HL-60 (cell line): ENCODE measurements at regions not wholly inside any gene's neighbourhood (a gene's known extent, or its start where the extent isn't known, plus 50 kb on each side); places are given as distances from the start of the nearest gene placed in this dataset.

Source experiments
- DNase-seq, 2 experiments: peaks; one replicate each; pipeline ENCODE4 v3.0.0-alpha.2; 2010 to 2020; ENCODE audit warnings: low read depth in 1 of 2, low spot score in 1 of 2
- H3K27ac ChIP-seq: fragments of 250-450 bp; sonication (Bioruptor Pico); replicated peaks from 2 replicates; pipeline ENCODE4 v1.5.1; 2020; ENCODE audit warnings: mild to moderate bottlenecking, moderate library complexity
- H3K27me3 ChIP-seq: fragments of 250-450 bp; sonication (Bioruptor Pico); 2 replicates; pipeline ENCODE4 v1.5.1; 2021; ENCODE audit warnings: mild to moderate bottlenecking, moderate library complexity; ENCODE audit not compliant: insufficient read depth, poor library complexity, severe bottlenecking
- H3K4me3 ChIP-seq: replicated peaks from 2 replicates; pipeline ENCODE4 v1.5.1; 2011; ENCODE audit warnings: mild to moderate bottlenecking, control low read depth, low read length; ENCODE audit not compliant: insufficient read depth
- CTCF ChIP-seq: IDR thresholded peaks from one replicate; pipeline ENCODE4 v1.5.1; 2011; ENCODE audit warnings: low read length, control low read depth, inconsistent platforms; ENCODE audit not compliant: insufficient read depth
- GABPA ChIP-seq: IDR thresholded peaks from 2 replicates; pipeline ENCODE4 v1.6.1; 2012; ENCODE audit warnings: low read depth
- POLR2AphosphoS5 ChIP-seq: IDR thresholded peaks from 2 replicates; pipeline ENCODE4 v1.6.1; 2012; ENCODE audit warnings: low read depth
- REST ChIP-seq: IDR thresholded peaks from 2 replicates; pipeline ENCODE4 v1.6.1; 2012; ENCODE audit warnings: low read depth; ENCODE audit not compliant: insufficient replicate concordance
- SPI1 ChIP-seq: IDR thresholded peaks from 2 replicates; pipeline ENCODE4 v1.6.1; 2012; ENCODE audit warnings: low read depth, mild to moderate bottlenecking, borderline replicate concordance

GRCh38 chr17:45687594-45687993 lies 96.5 kb upstream of the CRHR1 start:
- Histone ChIP-seq H3K27ac (no peak overlapping the region), H3K4me3 (no peak overlapping the region), H3K27me3 (peaks cover 13% of the 10 kb centered on the region)
- DNase-seq: no peak
- TF ChIP-seq CTCF: no peak
- no peak for TF ChIP-seq REST
- TF ChIP-seq POLR2AphosphoS5: no peak
- TF ChIP-seq GABPA: no peak
- TF ChIP-seq SPI1: no peak

- H3K27ac ChIP-seq: no peak overlapping the region
- H3K27me3 ChIP-seq: peaks cover 13% of the 10 kb centered on the region
- H3K4me3 ChIP-seq: no peak overlapping the region
- no peak for DNase-seq
- TF ChIP-seq POLR2AphosphoS5: no peak
- TF ChIP-seq REST: no peak
- TF ChIP-seq CTCF: no peak
- no peak for TF ChIP-seq GABPA
- no peak for TF ChIP-seq SPI1
Observed at GRCh38 chr17:45688353-45688752, 95.8 kb upstream of the CRHR1 start.

GRCh38 chr17:45688820-45689219 lies 95.3 kb upstream of the CRHR1 start:
- H3K27me3 ChIP-seq: peaks cover 13% of the 10 kb centered on the region
- H3K27ac ChIP-seq: no peak overlapping the region
- no peak for TF ChIP-seq REST
- no peak for TF ChIP-seq CTCF
- no peak for TF ChIP-seq GABPA
- TF ChIP-seq SPI1: no peak
- TF ChIP-seq POLR2AphosphoS5: no peak
- DNase-seq: no peak
- H3K4me3 ChIP-seq: no peak overlapping the region
